Islet precursor cell (in vitro differentiated cells): ENCODE measurements at regions not wholly inside any gene's neighbourhood (a gene's known extent, or its start where the extent isn't known, plus 50 kb on each side); places are given as distances from the start of the nearest gene placed in this dataset.
"Not testable (repeated sequence)": the region's sequence is repeated elsewhere in the genome, so short reads cannot be mapped to it uniquely, and the experiment has no call there.

Source experiments
- DNase-seq: peaks from one replicate; pipeline ENCODE4 v3.0.0-alpha.2; 2018

DNA sequence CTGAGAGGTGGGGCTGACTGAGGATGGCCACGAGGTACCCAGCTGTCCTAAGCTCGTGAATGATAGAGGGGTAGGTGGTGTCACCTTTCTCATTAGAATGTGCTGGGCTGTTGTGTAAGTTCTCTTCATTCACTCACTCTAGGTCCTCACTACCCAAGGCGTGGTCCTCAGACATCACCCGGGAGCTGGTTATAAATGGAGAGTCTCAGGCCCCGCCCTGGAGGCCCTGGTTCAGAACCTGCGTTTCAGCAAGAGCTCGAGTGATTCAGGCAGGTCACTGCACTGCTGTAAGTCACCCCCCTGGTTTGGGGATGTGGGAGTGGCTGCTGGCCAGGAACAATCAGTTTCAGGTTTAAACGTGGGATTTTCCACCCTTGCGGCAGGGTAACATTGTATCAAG, 139.8 kb downstream of the FOXL1 start:
- no peak for DNase-seq

DNA sequence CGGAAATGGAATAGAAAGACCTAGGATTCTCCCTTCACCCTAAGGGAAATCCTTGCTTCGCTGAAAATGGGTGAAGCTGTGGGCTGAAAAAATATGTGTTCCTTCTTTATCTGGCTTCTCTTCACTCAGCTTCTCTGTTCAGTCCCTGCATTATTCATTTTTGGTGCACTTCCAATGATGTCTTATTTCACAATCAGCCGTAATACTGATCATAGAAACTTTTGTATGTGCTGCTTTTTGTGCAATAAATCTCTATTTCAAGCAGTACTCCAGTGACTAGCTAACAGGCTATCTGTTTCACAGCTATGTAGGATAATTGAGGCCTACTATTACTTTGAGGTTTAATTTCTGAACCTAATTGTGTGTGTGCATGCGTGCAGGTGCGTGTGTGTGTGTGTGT, 144.6 kb downstream of the FOXL1 start:
- DNase-seq, result no peak

DNA sequence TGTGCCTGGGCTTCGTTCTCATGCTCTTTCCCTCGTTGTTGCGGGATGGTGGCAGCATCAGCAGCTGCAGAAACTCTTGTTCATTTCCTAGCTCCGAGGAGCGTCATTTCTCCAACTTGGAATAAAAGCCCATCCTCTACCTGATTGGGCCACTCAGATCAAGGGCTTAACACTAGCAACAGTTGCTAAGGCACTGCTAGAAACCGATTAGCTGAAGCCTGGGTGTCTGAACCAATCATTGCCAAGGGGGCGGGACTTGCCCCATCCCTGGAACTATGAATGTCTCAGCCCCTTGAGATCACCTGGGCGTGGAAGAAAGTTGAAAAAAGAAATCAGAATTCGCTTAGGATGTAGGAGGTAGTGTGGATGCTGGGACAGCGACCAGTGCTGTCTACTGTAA, 145.3 kb downstream of the FOXL1 start:
- DNase-seq, result no peak

DNA sequence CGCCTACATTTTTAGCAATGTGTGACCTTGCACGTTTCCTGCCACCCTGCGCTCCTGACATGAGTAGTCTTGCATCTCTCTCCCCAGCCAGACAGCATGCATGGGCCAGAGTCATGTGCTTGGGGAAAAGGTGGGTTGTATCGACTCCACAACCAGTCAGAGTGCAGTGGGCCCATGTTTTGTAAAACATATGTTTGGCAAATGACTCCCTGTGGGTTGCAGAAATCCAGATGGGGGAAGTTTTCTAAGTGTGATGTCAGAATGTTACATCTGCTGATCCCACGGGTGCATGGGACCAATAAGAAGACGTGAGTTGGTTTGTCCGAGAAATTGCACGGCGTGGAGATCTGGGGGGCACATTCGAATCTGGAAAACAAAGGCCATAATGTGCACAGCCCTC, 147.1 kb downstream of the FOXL1 start:
- no peak for DNase-seq

DNA sequence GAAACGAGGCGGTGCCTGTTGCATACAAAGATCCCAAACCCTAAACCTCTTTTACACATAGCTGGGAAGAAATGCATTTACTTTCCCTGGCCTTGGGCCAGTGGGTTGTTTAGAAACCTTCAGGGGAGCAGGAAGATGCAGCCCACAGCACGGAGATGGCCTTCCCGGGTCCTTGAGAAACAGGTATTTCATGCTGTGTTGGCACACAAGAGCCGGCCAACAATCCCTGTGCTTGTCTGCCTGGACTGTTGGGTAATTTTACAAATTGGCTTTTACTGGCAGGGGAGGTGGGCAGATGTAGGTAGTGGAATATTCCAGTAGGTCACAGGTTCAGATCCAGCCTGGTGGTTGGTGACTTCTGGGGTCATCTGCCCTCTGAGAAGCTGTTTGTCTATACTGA, 148.0 kb downstream of the FOXL1 start:
- DNase-seq, result no peak

DNA sequence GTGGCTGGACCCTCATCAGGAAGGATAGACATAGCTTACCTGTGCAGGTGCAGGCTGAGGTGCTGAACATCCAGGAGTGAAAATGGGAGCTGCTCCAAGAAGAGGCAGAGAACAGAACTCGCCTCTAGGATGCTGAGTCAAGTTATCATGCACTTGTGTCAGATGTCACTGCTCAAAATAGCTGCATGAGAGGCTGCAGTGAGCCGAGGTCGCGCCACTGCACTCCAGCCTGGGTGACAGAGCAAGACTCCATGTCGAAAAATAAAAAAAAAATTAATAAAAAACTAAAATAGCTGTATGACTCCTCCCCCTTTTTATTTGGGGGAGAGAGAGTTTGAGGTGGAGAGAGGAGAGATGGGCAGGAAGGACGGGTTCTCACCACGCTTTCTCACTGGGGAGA, 148.8 kb downstream of the FOXL1 start:
- DNase-seq, result no peak

DNA sequence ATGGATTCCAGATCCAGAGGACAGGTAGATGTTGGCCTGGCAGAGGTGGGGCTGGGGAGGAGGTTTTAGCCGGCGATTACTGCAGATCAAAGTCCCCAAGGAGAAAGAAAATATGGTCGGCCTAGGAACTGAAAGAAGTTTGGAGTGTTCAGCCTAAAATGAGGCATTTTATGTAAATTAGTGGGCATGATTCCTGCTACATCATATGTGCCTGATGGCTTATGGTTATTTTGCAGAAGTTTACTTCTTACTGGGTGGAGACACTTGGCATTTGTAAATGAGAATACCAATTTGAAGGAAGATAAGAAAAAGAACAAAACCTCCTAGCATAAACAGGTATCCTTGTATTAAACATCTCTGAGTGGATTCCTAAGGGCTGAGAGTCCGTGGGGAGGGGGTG, 149.3 kb downstream of the FOXL1 start:
- DNase-seq, result no peak

DNA sequence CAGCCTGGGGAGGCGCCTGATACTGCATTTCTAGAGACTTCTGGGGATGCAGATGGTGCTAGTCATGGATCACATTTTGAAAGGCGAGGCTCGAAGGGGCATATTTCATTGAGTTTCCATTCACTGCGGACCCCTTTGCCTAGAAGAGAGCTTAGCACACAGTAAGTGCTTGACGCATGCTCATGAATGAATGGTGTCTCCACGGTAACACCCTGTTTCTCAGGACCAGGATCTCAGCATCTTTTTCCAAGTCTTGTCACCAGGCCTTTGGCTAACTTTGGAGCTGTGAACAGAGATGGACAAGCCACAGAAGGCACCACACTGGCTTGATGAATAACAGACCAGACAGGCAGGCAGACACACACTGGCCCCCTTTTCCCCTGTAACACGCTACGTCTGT, 151.3 kb downstream of the FOXL1 start:
- no peak for DNase-seq

DNA sequence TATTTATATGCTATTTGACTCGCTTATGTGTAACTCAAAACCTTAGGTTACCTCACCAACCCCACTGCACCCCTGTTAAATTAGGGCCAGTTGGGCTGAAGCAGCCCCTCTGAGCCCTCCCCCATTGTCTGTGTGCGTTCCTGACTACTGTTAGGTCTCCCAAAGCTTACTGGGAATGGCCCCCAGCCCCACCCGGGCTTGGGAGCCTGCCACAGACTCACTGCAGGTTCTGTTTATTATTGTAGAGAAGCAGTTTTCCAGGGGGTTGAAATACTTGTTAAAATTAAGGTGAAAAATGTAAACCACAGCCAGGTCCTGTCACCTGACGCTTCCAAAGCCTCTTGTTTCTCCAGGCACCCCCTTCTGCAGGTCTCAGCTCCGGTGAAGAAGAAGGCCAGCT, 151.7 kb downstream of the FOXL1 start:
- no peak for DNase-seq

DNA sequence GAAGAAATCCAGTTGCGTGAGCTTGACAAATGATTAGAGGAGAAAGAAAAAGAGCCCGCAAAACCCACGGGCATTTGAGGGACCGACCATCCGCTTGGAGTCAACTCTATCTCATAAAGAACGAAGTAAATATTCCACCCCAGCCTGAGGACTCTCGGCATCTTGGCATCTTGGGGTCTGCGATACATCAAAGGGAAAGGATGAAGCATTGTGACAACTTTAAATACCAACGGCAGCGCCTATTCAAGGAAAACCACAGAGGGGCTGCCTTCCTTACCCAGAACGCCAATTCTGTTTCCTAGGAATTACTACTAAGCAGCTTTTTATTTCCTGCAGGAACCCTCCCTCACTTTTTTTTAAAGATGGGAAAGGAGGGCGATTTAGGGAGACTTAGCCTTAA, 152.2 kb downstream of the FOXL1 start:
- DNase-seq, result no peak

DNA sequence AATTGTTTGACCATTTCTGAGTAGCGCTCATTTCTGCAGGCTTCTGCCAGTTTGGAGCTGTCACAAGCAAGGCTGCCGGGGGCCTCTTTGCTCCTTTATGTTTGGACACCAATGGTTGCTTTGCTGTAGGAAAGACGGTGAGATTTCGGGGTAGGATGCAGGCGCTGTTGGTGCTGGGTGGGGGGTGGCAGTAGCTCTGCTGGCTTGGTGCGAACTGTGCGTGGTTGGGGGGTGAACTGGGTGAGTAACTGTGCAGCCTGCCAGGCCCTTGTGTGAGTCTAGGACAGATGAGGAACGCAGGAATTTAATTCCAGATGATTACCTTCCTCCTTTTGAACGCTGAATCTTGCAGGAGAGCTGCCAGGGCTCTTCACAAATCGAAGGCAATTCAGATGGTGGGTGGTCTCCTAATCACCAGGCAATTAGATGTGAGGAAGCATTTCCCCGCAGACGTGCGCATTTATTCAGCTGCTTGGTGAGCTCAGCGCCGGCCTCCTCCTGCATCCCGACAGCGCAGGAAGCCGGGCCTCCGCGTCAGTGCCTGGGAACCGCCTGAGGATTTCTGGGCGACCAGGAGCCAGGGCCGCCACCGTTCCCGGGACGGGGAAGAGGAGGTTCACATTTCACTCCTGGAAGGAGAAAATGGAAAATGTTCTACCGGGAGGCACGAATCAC, 154.4 kb downstream of the FOXL1 start:
- peak; percentile 76 for DNase-seq

DNA sequence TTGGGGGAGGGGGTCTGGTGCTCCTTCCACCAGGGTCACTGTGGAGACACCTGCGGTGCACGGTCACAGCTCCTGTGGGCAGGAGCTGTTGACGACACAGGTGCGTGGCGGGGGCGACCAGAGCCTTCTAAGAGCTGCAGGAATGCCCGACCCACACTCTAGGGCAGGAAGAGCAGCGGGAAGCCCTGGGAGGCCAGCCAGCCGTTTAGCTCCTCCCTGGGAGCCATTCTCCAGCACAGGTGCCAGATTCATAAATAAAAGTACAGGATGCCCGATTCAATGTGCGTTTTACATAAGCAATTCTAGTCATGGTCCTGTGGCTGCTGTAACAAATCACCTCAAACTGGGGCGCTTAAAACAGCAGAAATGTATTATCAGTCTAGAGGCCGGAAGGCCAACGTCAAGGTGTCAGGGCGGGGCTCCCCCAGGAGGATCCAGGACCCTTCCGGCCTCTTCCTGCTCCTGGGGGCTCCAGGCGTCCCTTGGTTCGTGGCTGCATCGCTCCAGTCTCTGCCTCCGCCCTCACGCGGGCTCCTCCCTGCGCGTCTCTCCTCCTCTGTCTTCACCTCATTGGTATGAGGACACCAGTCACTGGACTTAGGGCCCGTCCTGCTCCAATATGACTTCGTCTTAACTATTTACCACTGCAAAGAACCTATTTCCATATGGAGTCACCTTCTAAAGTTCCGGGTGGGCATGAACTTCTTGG, 155.4 kb downstream of the FOXL1 start:
- DNase-seq, result peak; percentile 86

DNA sequence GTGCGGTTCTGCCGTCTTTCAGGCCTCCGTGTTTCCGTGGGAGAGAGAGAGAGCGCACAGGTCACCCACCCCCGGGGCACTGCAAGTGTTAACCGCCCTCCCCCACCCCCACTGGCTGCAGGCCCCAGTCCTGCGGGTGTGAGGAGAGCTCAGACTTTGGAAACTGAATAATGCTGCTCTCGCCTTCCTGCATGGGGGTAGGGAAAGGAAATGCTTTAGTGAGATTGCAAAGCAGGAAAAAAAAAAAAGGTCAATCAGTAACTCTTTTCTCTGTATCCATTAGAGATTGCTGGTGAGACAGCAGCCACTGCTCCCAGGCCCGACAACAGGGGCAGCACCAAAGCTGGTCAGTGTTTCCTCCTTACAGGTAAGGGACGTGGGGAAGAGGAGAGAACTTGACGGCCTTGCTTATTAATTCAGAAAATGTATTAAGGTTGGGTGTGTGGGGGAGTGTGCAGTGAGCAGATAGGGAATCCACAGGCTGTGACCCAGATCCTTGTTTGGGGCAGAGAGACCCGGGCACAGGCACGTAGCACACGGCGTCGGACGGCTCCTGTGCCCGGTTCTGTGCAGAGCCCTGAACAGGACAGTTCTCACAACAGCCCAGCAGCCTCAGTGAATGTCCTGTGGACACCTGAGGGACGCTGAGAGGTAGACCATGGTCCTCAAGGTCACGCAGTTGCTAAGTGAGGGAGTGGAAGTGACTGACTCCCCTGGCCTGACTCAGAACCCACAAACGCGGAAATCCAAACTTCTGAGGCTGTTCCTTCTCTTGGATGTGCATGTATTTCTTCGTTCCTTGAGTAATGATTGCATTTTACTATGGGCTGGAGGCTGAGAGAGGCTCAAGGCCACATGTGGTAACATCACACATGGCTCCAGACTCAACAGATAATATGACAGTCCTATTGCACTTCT, 156.5 kb downstream of the FOXL1 start:
- DNase-seq, result peak; percentile 80

DNA sequence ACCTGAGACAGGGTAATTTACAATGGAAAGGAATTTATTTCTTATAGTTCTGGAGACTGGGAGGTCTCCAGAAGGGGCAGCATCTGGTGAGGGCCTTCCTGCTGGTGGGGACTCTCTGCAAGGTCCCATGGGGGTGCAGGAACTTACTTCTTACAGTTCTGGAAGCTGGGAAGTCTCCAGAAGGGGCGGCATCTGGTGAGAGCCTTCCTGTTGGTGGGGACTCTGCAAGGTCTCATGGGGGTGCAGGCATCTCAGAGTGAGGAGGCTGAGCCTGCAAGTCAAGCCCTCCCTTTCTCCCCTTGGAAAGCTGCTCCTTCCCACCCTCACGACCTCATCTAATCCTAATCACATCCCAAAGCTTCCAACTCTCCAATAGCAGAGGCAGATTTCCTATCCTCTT, 157.4 kb downstream of the FOXL1 start:
- no peak for DNase-seq

DNA sequence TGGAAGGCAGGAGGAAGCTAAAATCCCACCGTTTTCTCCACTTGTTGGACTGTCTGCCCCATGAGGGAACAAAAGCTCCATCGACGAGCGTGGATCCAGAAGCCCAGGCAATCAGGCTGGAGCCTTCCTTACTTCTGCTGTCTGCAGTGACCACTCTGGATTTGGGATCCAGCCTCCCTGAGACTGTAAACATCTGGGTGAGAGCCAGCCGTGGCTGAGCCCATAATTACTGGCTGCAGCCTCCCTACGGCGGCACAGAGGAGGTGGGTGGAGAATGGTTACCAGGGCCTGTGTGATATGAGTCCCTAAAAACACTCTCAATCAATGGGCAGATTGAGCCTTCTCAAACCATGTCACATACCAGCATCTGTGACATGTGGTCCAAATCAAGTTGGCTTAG, 158.2 kb downstream of the FOXL1 start:
- DNase-seq, result no peak

DNA sequence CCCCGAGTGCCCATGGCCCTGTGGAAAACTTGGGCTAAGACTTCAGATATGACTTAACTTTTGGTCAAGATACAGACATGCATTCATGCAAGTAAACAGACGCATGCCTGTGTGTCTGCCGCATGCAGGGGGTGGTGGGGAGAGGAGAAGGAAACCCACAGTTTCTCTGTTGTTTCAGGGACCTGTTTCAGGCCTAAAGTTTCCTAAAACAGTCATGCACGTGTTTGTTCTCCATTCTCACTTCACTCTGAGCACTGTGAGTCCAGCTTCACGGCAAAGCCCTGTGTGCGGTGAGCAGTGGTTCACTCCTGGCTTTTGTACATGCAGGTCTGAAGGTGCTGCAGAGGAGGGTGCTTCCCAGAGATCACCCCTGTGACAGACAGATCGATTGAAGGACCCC, 158.7 kb downstream of the FOXL1 start:
- no peak for DNase-seq

DNA sequence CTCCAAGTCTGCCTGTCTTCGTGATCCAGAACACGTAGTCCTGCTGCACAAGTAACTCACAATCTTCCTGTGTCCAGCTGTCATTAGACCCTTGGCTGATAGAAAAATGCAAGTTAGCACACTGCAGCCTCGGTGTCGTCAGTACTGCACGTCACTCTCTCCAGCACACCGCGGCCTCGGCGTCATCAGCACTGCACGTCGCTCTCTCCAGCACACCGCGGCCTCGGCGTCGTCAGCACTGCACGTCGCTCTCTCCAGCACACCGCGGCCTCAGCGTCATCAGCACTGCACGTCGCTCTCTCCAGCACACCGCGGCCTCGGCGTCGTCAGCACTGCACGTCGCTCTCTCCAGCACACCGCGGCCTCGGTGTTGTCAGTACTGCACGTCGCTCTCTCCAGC, 160.0 kb downstream of the FOXL1 start:
- not testable (repeated sequence) for DNase-seq

DNA sequence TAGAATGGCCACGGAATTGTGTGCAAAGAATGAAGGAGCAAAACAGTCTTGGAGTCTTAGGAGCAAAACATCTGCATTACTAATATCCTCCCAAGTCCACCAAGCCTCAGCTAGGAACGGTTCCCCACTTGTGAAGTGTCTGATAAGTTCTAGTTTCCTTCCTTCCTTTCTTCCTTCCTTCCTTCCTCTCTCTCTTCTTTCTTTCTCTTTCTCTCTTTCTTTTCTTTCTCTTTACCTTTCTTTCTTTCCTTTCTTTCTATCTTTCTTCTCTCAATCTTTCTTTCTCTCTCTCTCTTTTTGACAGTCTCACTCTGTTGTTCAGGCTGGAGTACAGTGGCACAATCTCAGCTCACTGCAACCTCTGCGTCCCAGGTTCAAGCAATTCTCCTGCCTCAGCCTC, 160.8 kb downstream of the FOXL1 start:
- no peak for DNase-seq

DNA sequence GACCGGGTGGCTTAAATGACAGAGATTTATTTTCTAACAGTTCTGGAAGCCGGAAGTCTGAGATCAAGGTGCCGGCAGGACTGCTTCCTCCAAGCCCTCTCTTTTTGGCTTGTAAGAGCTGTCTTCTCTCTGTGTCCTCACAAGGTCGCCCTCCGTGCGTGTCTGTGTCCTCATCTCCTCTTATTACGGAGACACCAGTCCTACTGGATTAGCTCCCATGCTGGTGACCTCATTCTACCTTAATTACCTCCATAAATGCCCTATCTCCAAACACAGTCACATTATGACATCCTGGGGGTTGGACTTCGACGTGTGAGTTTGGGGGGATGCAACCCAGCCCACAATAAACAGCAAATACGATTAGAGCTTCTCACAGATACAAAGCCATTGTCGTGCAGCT, 161.5 kb downstream of the FOXL1 start:
- DNase-seq, result no peak

DNA sequence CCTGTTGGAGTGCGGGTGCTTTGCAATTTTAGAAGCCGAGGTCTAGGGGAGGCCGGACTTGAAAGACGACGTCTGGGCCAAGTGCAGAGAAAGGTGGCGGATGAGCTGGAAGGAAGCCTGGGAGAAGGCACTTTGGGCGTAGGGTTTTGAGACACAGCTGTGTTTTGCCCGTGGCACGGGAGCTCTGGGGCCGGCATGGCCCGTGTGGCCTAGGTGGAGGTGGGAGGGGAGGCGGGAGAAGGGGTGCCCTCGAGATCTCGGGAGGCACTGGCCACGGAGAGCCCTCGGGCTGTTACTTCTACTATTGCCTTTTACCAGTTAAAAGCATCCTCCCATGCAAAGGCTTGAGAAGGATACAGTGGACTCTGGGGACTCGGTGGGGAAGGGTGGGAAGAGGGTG, 161.9 kb downstream of the FOXL1 start:
- DNase-seq, result no peak

DNA sequence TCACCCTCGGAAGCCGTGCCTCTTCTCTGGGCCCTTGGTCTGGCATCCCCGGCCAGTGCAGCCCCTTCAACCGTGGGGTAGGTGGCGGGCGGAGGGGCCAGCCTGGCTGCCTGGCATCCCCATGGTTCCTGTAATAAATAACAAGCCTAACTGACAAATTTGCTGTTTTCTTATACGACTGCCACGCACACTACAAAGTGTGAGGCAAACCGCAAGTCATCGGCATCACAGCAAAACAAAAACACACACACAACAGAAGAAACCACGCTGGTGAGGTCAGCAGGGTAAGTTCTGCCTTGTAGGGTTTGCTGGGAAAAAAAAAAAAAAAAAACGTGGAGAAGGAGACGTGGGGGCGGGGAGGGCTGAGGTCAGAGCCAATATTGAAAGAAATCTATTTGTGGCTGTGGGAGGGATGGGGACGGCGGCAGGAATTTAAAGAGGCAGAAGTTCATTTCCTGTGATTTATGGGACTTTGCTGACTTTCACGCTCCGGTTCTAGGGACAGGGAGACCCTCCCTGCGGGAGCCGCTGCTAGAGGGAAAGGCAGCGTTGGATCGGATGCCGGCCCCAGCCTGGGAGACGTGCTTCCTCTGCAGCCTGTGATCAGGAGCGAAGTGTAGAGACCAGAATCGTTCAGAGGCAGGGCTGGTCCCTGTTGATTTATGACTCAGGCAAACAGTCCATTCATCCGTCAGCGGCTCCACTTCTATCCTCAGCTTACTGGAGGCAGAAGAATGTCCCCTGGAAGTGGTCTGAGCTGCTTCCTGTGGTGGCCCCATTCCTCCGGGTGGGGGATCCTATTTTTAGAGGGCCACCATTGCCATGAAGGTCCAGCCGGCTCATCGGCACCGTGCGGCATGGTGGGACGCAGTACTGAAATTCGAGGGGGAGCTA, 162.8 kb downstream of the FOXL1 start:
- peak; percentile 98 for DNase-seq

DNA sequence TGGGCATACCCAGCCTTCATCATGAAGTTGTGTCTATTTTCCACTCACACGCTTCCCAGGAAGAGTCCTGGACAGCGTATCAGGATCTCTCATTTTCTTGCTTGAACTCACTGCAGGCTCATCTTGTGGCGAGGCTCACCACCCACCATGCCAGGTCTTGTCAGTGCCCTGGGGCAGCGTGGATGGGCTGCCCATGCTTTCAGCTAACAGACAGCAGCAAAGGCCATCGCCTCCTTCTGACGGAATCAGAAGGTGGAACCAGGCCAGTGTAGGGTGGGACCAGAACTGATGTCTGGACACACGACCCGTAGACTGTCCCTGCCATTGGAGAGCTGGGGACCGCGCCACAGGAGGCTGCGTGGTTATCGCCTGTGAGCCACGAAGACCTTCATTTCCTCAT, 169.4 kb downstream of the FOXL1 start:
- no peak for DNase-seq

DNA sequence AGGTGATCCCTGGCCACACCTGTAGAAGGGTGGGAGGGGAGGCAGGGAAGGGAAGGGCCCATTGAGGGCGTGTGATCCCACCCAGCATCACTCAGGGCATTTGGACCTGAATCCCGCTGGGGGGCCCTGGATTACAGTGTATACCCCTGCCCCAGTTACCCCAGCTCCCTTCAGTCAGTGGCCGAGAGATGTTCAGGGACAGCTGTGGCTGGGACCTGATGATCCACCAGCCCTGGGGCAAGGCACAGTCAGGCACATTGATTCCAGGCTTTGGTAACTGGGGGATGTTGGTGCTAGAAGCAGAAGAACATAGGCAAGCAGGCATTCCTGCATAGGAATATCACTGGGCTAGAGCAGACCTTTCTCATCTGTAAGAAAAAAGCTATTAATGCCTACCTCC, 170.3 kb downstream of the FOXL1 start:
- DNase-seq, result no peak
